ENCODE measurements at regions not wholly inside any gene's neighbourhood (a gene's known extent, or its start where the extent isn't known, plus 50 kb on each side); places are given as distances from the start of the nearest gene placed in this dataset.

DNA sequence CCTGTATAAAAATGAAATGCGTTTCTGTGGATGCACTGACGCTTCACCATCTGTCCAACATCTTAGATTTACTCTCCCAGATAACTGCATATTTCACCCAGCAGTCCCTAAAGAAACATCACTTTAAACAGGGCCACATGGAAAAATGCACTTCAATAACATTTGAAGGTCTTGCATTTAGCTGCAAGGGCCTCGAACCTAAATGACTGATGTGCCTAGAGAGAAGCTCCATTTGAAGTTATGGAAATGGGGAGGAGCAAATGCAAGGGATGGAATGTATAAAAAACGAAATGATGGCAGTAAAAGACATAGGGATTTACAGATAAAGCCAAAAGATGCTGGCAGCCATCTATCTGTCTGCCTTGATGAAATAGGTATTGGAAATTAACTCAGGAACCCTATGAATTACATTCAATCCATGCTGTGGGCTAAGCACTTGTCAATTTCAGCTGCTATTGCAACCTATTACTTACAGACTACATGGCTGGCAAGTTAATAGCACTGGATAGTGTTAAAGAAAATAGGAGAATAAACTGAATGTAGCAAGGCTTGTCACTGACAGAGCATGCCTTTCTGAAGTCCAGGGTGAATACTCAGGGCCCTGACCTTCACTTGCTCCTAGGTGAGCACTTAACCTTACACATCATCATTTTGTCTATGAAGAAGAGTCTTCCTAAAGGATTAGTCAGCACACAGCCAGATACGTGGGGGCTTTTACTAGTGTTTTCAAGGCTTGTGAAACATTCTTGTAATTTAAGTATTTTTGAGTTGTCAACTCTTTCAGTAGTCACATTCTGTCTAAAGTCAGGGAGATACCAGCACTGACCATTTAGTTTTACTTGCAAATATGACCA lies 963.4 kb downstream of the PCDH17 start:
- H3K9ac ChIP-seq (ENCODE audit: low read length), result no peak overlapping the region
- peaks cover 10% of the 10 kb centered on the region; the same call in 1 of the 2 replicates for H3K4me1 ChIP-seq (ENCODE audit: control insufficient read depth, insufficient read depth, low read length)
- no peaks in the 10 kb centered on the region for H3K36me3 ChIP-seq (ENCODE audit: control insufficient read depth, insufficient read depth, low read length)
- H3K9me3 ChIP-seq (ENCODE audit: control insufficient read depth, insufficient read depth, low read depth, low read length), result no peaks in the 10 kb centered on the region
- H3K27ac ChIP-seq (ENCODE audit: low read depth, low read length), result no peak overlapping the region
- H3K27me3 ChIP-seq (ENCODE audit: control insufficient read depth, insufficient read depth, low read length), result no peaks in the 10 kb centered on the region
- no peak overlapping the region for H3K4me3 ChIP-seq (ENCODE audit: low read depth, low read length)

GRCh38 chr13:58597552-58597951 lies 966.0 kb downstream of the PCDH17 start:
- Histone ChIP-seq H3K9ac (ENCODE audit: low read length) (no peak overlapping the region), H3K36me3 (ENCODE audit: control insufficient read depth, insufficient read depth, low read length) (no peaks in the 10 kb centered on the region), H3K4me3 (ENCODE audit: low read depth, low read length) (no peak overlapping the region), H3K27ac (ENCODE audit: low read depth, low read length) (no peak overlapping the region), H3K27me3 (ENCODE audit: control insufficient read depth, insufficient read depth, low read length) (no peaks in the 10 kb centered on the region), H3K4me1 (ENCODE audit: control insufficient read depth, insufficient read depth, low read length) (peaks cover 10% of the 10 kb centered on the region; the same call in 1 of the 2 replicates), H3K9me3 (ENCODE audit: control insufficient read depth, insufficient read depth, low read depth, low read length) (no peaks in the 10 kb centered on the region)

DNA sequence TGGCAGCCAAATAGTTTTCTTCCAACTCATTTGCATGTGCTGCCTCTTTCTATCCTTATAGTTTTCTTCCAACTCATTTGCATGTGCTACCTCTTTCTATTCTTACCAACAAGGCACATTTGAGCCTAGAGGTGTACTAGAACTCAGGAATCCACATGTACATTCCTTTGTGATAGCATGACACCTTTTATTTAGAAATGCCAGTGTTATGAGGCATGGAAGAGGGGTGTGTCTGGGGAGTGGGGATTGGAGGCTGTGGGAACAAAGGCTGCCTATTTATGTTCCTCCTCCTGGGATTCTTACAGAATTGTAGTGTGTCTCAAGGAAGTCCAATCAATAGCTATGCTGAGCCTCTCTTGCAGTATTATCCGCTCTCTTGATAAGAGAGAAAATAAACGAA lies 966.7 kb downstream of the PCDH17 start:
- H3K27ac ChIP-seq (ENCODE audit: low read depth, low read length), result no peak overlapping the region
- no peaks in the 10 kb centered on the region for H3K36me3 ChIP-seq (ENCODE audit: control insufficient read depth, insufficient read depth, low read length)
- H3K27me3 ChIP-seq (ENCODE audit: control insufficient read depth, insufficient read depth, low read length), result no peaks in the 10 kb centered on the region
- peaks cover 10% of the 10 kb centered on the region; the same call in 1 of the 2 replicates for H3K4me1 ChIP-seq (ENCODE audit: control insufficient read depth, insufficient read depth, low read length)
- no peaks in the 10 kb centered on the region for H3K9me3 ChIP-seq (ENCODE audit: control insufficient read depth, insufficient read depth, low read depth, low read length)
- no peak overlapping the region for H3K4me3 ChIP-seq (ENCODE audit: low read depth, low read length)
- H3K9ac ChIP-seq (ENCODE audit: low read length), result no peak overlapping the region

DNA sequence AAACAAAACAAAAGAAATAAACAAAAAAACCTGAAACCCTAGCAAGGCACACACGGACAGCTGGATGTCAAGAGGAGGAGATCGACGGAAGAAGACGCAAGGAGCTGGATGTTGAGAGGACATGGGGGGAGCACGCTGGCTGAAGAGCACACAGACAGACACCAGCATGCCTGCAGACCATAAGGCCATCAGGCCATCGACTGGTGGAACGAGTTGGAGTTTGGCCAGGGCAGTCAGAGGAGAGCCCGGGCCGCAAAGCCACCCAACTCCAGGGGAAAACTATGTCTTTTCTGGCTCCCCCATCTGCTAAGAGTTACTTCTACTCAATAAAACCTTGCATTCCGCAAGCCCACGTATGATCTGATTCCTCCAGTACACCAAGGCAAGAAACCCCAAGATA lies 979.6 kb downstream of the PCDH17 start:
- Histone ChIP-seq H3K9me3 (ENCODE audit: control insufficient read depth, insufficient read depth, low read depth, low read length) (peaks cover 5% of the 10 kb centered on the region; the same call in 1 of the 2 replicates), H3K27me3 (ENCODE audit: control insufficient read depth, insufficient read depth, low read length) (no peaks in the 10 kb centered on the region), H3K27ac (ENCODE audit: low read depth, low read length) (no peak overlapping the region)

DNA sequence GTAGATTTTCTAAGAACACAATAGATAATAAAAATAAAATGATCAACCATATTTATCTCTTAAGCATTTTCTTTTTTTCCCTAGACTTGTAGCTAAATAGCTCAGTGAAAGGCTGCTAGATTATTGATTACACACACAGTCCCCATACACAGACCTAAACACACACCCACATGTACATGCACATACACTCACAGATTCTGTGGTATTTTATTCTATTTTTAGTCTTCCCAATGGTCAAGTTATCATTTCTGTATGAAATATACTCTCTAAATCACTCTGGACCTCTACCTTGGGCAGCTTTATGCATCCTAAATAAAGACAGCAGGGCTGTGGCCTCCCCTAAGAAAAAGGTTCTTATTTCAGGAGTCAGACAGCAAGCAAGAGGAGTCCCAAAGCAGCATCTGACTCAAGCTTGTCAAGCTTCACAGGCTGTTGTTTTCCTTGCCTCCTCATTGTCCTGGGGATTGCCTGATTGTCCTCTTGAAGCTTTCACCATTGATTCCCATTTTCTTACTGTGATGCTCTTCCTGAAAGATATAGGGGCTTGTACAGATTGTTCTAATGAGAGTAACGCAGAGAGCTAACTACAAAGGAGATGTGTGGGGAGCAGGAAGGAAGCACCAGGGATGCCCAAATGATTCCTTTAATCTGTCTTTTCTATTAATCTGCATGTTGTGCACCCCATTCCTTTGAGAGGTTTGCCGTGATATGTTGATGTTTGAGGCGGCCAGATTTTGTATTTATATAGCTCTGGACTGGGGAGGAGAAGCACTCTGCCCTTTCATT lies 986.5 kb downstream of the PCDH17 start:
- H3K27me3 ChIP-seq (ENCODE audit: control insufficient read depth, insufficient read depth, low read length), result no peaks in the 10 kb centered on the region
- H3K9ac ChIP-seq (ENCODE audit: low read length), result no peak overlapping the region
- no peak overlapping the region for H3K4me3 ChIP-seq (ENCODE audit: low read depth, low read length)
- H3K9me3 ChIP-seq (ENCODE audit: control insufficient read depth, insufficient read depth, low read depth, low read length), result peaks cover 5% of the 10 kb centered on the region; the same call in 1 of the 2 replicates
- peaks cover 22% of the 10 kb centered on the region for H3K4me1 ChIP-seq (ENCODE audit: control insufficient read depth, insufficient read depth, low read length)
- no peaks in the 10 kb centered on the region for H3K36me3 ChIP-seq (ENCODE audit: control insufficient read depth, insufficient read depth, low read length)
- no peak overlapping the region for H3K27ac ChIP-seq (ENCODE audit: low read depth, low read length)

More for the DNA sequence above, 979.6 kb downstream of the PCDH17 start:
- no peaks in the 10 kb centered on the region for H3K4me1 ChIP-seq (ENCODE audit: control insufficient read depth, insufficient read depth, low read length)
- no peak overlapping the region for H3K9ac ChIP-seq (ENCODE audit: low read length)
- no peak overlapping the region for H3K4me3 ChIP-seq (ENCODE audit: low read depth, low read length)
- H3K36me3 ChIP-seq (ENCODE audit: control insufficient read depth, insufficient read depth, low read length), result no peaks in the 10 kb centered on the region

DNA sequence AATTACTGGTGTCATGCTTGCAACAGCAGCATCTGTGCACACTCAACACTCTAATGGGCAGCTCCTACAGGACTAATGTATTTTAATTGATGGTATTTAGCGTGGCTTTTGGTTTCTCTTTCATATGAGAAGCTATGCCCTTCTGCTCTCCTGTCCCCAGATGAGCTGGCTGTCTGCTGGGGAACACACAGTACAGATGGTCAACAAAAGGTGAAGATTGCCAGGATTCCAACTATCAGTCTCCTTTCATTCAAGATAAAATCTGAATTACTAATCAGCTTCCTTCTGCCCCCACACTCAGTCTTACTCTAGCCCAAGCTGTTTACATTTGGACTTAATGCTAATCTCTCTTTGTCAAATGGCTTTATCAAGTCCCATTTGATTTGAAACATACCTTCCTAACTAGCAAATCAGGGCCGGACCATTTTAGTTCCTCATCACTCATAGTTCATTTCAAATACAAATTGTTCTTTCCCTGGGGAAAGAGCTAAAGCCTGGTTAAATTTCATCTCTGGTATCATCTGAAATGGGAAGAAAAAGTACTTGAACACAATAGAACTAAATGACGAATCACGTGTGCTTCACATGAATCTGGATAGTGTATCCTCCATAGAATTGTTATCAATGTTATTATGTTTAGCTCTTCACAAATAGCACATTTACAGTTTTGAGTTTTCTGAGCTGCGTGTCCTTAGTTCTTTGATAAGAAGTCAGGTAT lies 988.0 kb downstream of the PCDH17 start:
- H3K4me3 ChIP-seq (ENCODE audit: low read depth, low read length), result no peak overlapping the region
- no peaks in the 10 kb centered on the region for H3K9me3 ChIP-seq (ENCODE audit: control insufficient read depth, insufficient read depth, low read depth, low read length)
- peaks cover 22% of the 10 kb centered on the region for H3K4me1 ChIP-seq (ENCODE audit: control insufficient read depth, insufficient read depth, low read length)
- no peak overlapping the region for H3K9ac ChIP-seq (ENCODE audit: low read length)
- no peak overlapping the region for H3K27ac ChIP-seq (ENCODE audit: low read depth, low read length)
- H3K27me3 ChIP-seq (ENCODE audit: control insufficient read depth, insufficient read depth, low read length), result no peaks in the 10 kb centered on the region
- H3K36me3 ChIP-seq (ENCODE audit: control insufficient read depth, insufficient read depth, low read length), result no peaks in the 10 kb centered on the region

DNA sequence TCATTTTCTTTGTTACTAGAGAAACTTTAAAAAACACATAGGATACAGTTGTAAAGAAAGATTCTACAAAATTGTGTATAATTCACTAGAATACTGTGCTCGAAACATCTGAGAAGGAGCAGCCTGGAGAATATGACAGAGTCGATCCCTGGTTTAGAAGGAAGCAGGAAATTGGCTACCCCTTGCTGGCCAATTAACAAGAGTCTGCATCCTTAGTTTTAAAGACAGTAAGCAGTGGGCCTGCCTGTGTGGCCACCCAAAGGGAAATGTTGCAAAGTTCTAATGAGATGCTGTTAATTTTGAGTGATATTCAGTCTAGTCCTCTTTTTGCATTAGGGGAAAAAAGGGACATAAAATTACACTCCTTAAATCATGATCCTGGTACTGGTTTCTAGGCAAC lies 988.6 kb downstream of the PCDH17 start:
- H3K36me3 ChIP-seq (ENCODE audit: control insufficient read depth, insufficient read depth, low read length), result no peaks in the 10 kb centered on the region
- H3K9ac ChIP-seq (ENCODE audit: low read length), result no peak overlapping the region
- H3K27me3 ChIP-seq (ENCODE audit: control insufficient read depth, insufficient read depth, low read length), result no peaks in the 10 kb centered on the region
- no peak overlapping the region for H3K27ac ChIP-seq (ENCODE audit: low read depth, low read length)
- no peaks in the 10 kb centered on the region for H3K9me3 ChIP-seq (ENCODE audit: control insufficient read depth, insufficient read depth, low read depth, low read length)
- no peak overlapping the region for H3K4me3 ChIP-seq (ENCODE audit: low read depth, low read length)
- H3K4me1 ChIP-seq (ENCODE audit: control insufficient read depth, insufficient read depth, low read length), result peaks cover 22% of the 10 kb centered on the region

GRCh38 chr13:58625703-58626389 lies 994.3 kb downstream of the PCDH17 start:
- Histone ChIP-seq H3K9me3 (ENCODE audit: control insufficient read depth, insufficient read depth, low read depth, low read length) (0 out of 2 replicates have a peak, but pooled peaks cover 3% of the 10 kb centered on the region), H3K4me1 (ENCODE audit: control insufficient read depth, insufficient read depth, low read length) (no peaks in the 10 kb centered on the region; the same call in 1 of the 2 replicates), H3K4me3 (ENCODE audit: low read depth, low read length) (no peak overlapping the region), H3K9ac (ENCODE audit: low read length) (no peak overlapping the region), H3K27ac (ENCODE audit: low read depth, low read length) (no peak overlapping the region), H3K27me3 (ENCODE audit: control insufficient read depth, insufficient read depth, low read length) (no peaks in the 10 kb centered on the region), H3K36me3 (ENCODE audit: control insufficient read depth, insufficient read depth, low read length) (no peaks in the 10 kb centered on the region)

DNA sequence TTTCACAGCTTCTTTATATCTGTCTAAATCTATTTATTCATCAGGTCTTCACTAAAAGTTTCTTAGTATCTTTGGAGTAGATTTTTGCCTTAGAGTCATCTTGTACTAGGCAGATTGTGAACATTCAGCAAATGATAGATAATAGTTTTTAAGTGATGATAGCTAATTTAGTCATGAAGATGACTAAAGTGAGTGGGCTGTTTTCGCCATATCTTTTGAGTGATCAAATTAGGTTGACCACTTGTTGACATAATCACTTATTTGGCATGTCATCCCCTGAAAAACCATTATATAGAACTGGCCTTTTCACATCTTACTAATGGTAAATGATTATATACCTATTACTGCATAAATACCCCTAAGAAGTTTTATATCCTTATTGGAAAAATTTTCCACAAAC lies 999.2 kb downstream of the PCDH17 start:
- Histone ChIP-seq H3K27me3 (ENCODE audit: control insufficient read depth, insufficient read depth, low read length) (no peaks in the 10 kb centered on the region), H3K4me3 (ENCODE audit: low read depth, low read length) (no peak overlapping the region), H3K9me3 (ENCODE audit: control insufficient read depth, insufficient read depth, low read depth, low read length) (0 out of 2 replicates have a peak, but pooled peaks cover 3% of the 10 kb centered on the region), H3K4me1 (ENCODE audit: control insufficient read depth, insufficient read depth, low read length) (no peaks in the 10 kb centered on the region), H3K27ac (ENCODE audit: low read depth, low read length) (no peak overlapping the region), H3K9ac (ENCODE audit: low read length) (no peak overlapping the region), H3K36me3 (ENCODE audit: control insufficient read depth, insufficient read depth, low read length) (no peaks in the 10 kb centered on the region)

GRCh38 chr13:58633226-58633625 lies 1001.7 kb downstream of the PCDH17 start:
- Histone ChIP-seq H3K27me3 (ENCODE audit: control insufficient read depth, insufficient read depth, low read length) (no peaks in the 10 kb centered on the region), H3K27ac (ENCODE audit: low read depth, low read length) (no peak overlapping the region), H3K4me3 (ENCODE audit: low read depth, low read length) (no peak overlapping the region)

More at GRCh38 chr13:58633226-58633625, 1001.7 kb downstream of the PCDH17 start:
- Histone ChIP-seq H3K4me1 (ENCODE audit: control insufficient read depth, insufficient read depth, low read length) (no peaks in the 10 kb centered on the region), H3K9me3 (ENCODE audit: control insufficient read depth, insufficient read depth, low read depth, low read length) (no peaks in the 10 kb centered on the region), H3K9ac (ENCODE audit: low read length) (no peak overlapping the region), H3K36me3 (ENCODE audit: control insufficient read depth, insufficient read depth, low read length) (no peaks in the 10 kb centered on the region)
